ENCODE measurements at regions not wholly inside any gene's neighbourhood (a gene's known extent, or its start where the extent isn't known, plus 50 kb on each side); places are given as distances from the start of the nearest gene placed in this dataset.

GRCh38 chr3:59213860-59214259, 164.0 kb upstream of the CFAP20DC start:
- H3K27me3 ChIP-seq: peaks cover 0 to under 1% of the 10 kb centered on the region in 2 donors
- peaks cover 0 to 9% of the 10 kb centered on the region in 2 donors for H3K4me1 ChIP-seq
- H3K36me3 ChIP-seq: no peaks in the 10 kb centered on the region
- H3K4me3 ChIP-seq: no peak overlapping the region
- intact Hi-C loops (cut with DNase I): no loop called here
- no peak for DNase-seq
- no peak for TF ChIP-seq CTCF (IDR thresholded peaks at IDR 0.05)
- ATAC-seq: no peak
- no peaks in the 10 kb centered on the region for H3K9me3 ChIP-seq
- no peak overlapping the region for H3K27ac ChIP-seq

- TF ChIP-seq CTCF (IDR thresholded peaks at IDR 0.05): peak; percentile 57 to 66
- DNase-seq: peak in 2 of 4 donors; percentile 36 to 56
- peaks cover 0 to 9% of the 10 kb centered on the region in 2 donors for H3K4me1 ChIP-seq
- ATAC-seq: peak; percentile 95
- H3K27ac ChIP-seq: no peak overlapping the region
- H3K27me3 ChIP-seq: peaks cover 0 to 4% of the 10 kb centered on the region in 2 donors
- H3K36me3 ChIP-seq: no peaks in the 10 kb centered on the region
- no peak overlapping the region for H3K4me3 ChIP-seq
- H3K9me3 ChIP-seq: no peaks in the 10 kb centered on the region
- intact Hi-C loops (cut with DNase I): no loop called here
Measured at GRCh38 chr3:59212128-59212779, 162.4 kb upstream of the CFAP20DC start.

- Histone ChIP-seq H3K27me3 (peaks cover 0 to 4% of the 10 kb centered on the region in 2 donors), H3K4me3 (no peak overlapping the region), H3K36me3 (no peaks in the 10 kb centered on the region), H3K27ac (no peak overlapping the region), H3K9me3 (no peaks in the 10 kb centered on the region), H3K4me1 (peaks cover 0 to 9% of the 10 kb centered on the region in 2 donors)
- no peak for TF ChIP-seq CTCF (IDR thresholded peaks at IDR 0.05)
- DNase-seq: no peak
- intact Hi-C loops (cut with DNase I): no loop called here
- ATAC-seq: no peak
Measured at GRCh38 chr3:59210260-59210659, 160.4 kb upstream of the CFAP20DC start.

- Histone ChIP-seq H3K27me3 (no peaks in the 10 kb centered on the region), H3K4me3 (no peak overlapping the region), H3K9me3 (no peaks in the 10 kb centered on the region), H3K27ac (no peak overlapping the region), H3K4me1 (no peaks in the 10 kb centered on the region), H3K36me3 (no peaks in the 10 kb centered on the region)
- DNase-seq (no peak), ATAC-seq (no peak)
- TF ChIP-seq CTCF (IDR thresholded peaks at IDR 0.05): no peak
- intact Hi-C loops (cut with DNase I): no loop called here
Measured at GRCh38 chr3:59192473-59192872, 142.6 kb upstream of the CFAP20DC start.

- no peak overlapping the region for H3K4me3 ChIP-seq
- intact Hi-C loops (cut with DNase I): no loop called here
- H3K27me3 ChIP-seq: no peaks in the 10 kb centered on the region
- no peaks in the 10 kb centered on the region for H3K9me3 ChIP-seq
- no peak for ATAC-seq
- no peaks in the 10 kb centered on the region for H3K36me3 ChIP-seq
- TF ChIP-seq CTCF (IDR thresholded peaks at IDR 0.05): no peak
- H3K27ac ChIP-seq: no peak overlapping the region
- no peaks in the 10 kb centered on the region for H3K4me1 ChIP-seq
- DNase-seq: no peak
Measured at GRCh38 chr3:59191651-59192050, 141.8 kb upstream of the CFAP20DC start.
